ENCODE measurements at regions not wholly inside any gene's neighbourhood (a gene's known extent, or its start where the extent isn't known, plus 50 kb on each side); places are given as distances from the start of the nearest gene placed in this dataset.

- TF ChIP-seq ZBTB11 (CRISPR knock-in tag; IDR thresholded peaks at IDR 0.05) (no peak), FOXM1 (IDR thresholded peaks at IDR 0.05; ENCODE audit: low read depth, low read length) (no peak), NRF1 (conservative IDR thresholded peaks at IDR 0.05; ENCODE audit: low read depth, low read length) (no peak), SPI1 (IDR thresholded peaks at IDR 0.05; ENCODE audit: borderline replicate concordance, insufficient read depth, low read depth, low read length) (no peak), CBX3 (IDR thresholded peaks at IDR 0.05; ENCODE audit: borderline replicate concordance, low read depth) (no peak)
These were observed 189.2 kb upstream of the LPP start (continued) for GRCh38 chr3:187964760-187965159.

- H3K36me3 ChIP-seq (ENCODE audit: control insufficient read depth in 2 of 2, insufficient read depth in 2 of 2, low read length in 1 of 2), result no peaks in the 10 kb centered on the region
- DNase-seq (ENCODE audit: low read depth, low spot score) (no peak), ATAC-seq (no peak), FAIRE-seq (no peak)
- ChIA-PET POLR2A (interaction anchor here (0.6 kb wide), 1 partner anchor 191 kb away, joined by 3 read pairs; no protein-coding TSS in a partner anchor), SMC1A (ENCODE audit: uncharacterized antibody, unreplicated experiment) (no interaction called here), CTCF (no interaction called here), RAD21 (ENCODE audit: unreplicated experiment) (no interaction called here)
- intact Hi-C loops (cut with micrococcal nuclease; ENCODE audit: unreplicated experiment) (no loop called here), in situ Hi-C loops (cut with MboI) (no loop called here)
- BruUV-seq (replicated peaks), result no TSS peak
- no peak overlapping the region for H3K27ac ChIP-seq (ENCODE audit: control insufficient read depth, insufficient read depth)
- H3K27me3 ChIP-seq (replicated peaks in 1 of 2; ENCODE audit: control insufficient read depth in 2 of 2, insufficient read depth in 2 of 2, low read length in 1 of 2), result peaks cover 4% of the 10 kb centered on the region in 2 experiments; a peak in 2 of 4 replicates
- H3K4me2 ChIP-seq (ENCODE audit: control insufficient read depth, insufficient read depth), result no peak overlapping the region
- H2AFZ ChIP-seq (ENCODE audit: control insufficient read depth, low read depth, low read length), result no peak overlapping the region
- H3K9ac ChIP-seq (ENCODE audit: control insufficient read depth, insufficient read depth, low read length), result no peak overlapping the region
- H3K79me2 ChIP-seq (ENCODE audit: control insufficient read depth, insufficient read depth, low read length), result no peaks in the 10 kb centered on the region
- H4K20me1 ChIP-seq (ENCODE audit: control insufficient read depth, insufficient read depth), result no peaks in the 10 kb centered on the region
- H3K4me3 ChIP-seq, result no peak overlapping the region
- no peaks in the 10 kb centered on the region for H3K9me3 ChIP-seq (replicated peaks; ENCODE audit: control insufficient read depth, insufficient read depth, low read length)
- WGBS (ENCODE audit: insufficient coverage, insufficient replicate concordance, low lambda C conversion rate, missing lambda C conversion rate), result 69% methylated on average over 4 of the region's 4 CpGs
- H3K4me1 ChIP-seq (ENCODE audit: control insufficient read depth, insufficient read depth, low read length), result 0 out of 2 replicates have a peak, but pooled peaks cover 3% of the 10 kb centered on the region
- no peak for TF ChIP-seq GATAD2B (conservative IDR thresholded peaks at IDR 0.05; ENCODE audit: low read depth)
- TF ChIP-seq TAF1 (IDR thresholded peaks at IDR 0.05; ENCODE audit: borderline replicate concordance, low read depth, low read length), result no peak
- no peak for TF ChIP-seq ELK1 (IDR thresholded peaks at IDR 0.05; ENCODE audit: low read depth, low read length)
- TF ChIP-seq FOXM1 (IDR thresholded peaks at IDR 0.05; ENCODE audit: low read depth, low read length), result no peak
- no peak for TF ChIP-seq KLF5 (IDR thresholded peaks at IDR 0.05; ENCODE audit: partially characterized antibody)
- TF ChIP-seq IKZF1 (conservative IDR thresholded peaks at IDR 0.05), result no peak
- TF ChIP-seq ZNF622 (IDR thresholded peaks at IDR 0.05), result no peak
- TF ChIP-seq ZBTB11 (CRISPR knock-in tag; IDR thresholded peaks at IDR 0.05), result no peak
- no peak for TF ChIP-seq EZH2 (IDR thresholded peaks at IDR 0.05; ENCODE audit: borderline replicate concordance, control insufficient read depth, low read depth, low read length)
- TF ChIP-seq PAX8 (IDR thresholded peaks at IDR 0.05), result no peak
- no peak for TF ChIP-seq SREBF2 (IDR thresholded peaks at IDR 0.05; ENCODE audit: low read length)
- no peak for TF ChIP-seq CHD4 (IDR thresholded peaks at IDR 0.05)
- no peak for TF ChIP-seq GABPA (IDR thresholded peaks at IDR 0.05; ENCODE audit: low read depth)
These were observed 187.9 kb upstream of the LPP start for GRCh38 chr3:187966096-187966495.
